GM12891 (cell line): ENCODE measurements at regions not wholly inside any gene's neighbourhood (a gene's known extent, or its start where the extent isn't known, plus 50 kb on each side); places are given as distances from the start of the nearest gene placed in this dataset.
A peak's percentile ranks its signal among the peaks of the same experiment; 100 is the strongest.

Experiments
- DNase-seq: peaks from one replicate; pipeline ENCODE4 v3.0.0; 2011; ENCODE audit warnings: low spot score; ENCODE audit not compliant: insufficient read length
- FAIRE-seq: peaks from 2 replicates; lab custom pipeline; 2011; peaks lifted over from hg19 to GRCh38; lab: Jason Lieb, UNC
- PAX5 ChIP-seq: IDR thresholded peaks from 2 replicates; pipeline ENCODE4 v1.6.1; 2011; ENCODE audit warnings: low read length, moderate library complexity, mild to moderate bottlenecking; ENCODE audit not compliant: insufficient read depth, severe bottlenecking
- POLR2A ChIP-seq: IDR thresholded peaks from 2 replicates; pipeline ENCODE4 v1.6.1; 2011; ENCODE audit warnings: low read depth, low read length, control low read depth
- POLR2AphosphoS5 ChIP-seq: IDR thresholded peaks from 2 replicates; pipeline ENCODE4 v1.6.1; 2011; ENCODE audit warnings: low read depth, low read length, control low read depth
- POU2F2 ChIP-seq: IDR thresholded peaks from 2 replicates; pipeline ENCODE4 v1.6.1; 2011; ENCODE audit warnings: low read depth, mild to moderate bottlenecking, control low read depth, low read length, moderate library complexity
- SPI1 ChIP-seq: IDR thresholded peaks from 2 replicates; pipeline ENCODE4 v1.6.1; 2011; ENCODE audit warnings: low read depth, low read length, control low read depth
- TAF1 ChIP-seq: IDR thresholded peaks from 2 replicates; pipeline ENCODE4 v1.6.1; 2011; ENCODE audit warnings: low read depth, low read length, control low read depth

- no peak for TF ChIP-seq PAX5
- no peak for TF ChIP-seq POLR2A
- no peak for TF ChIP-seq SPI1
- no peak for TF ChIP-seq POU2F2
- TF ChIP-seq POLR2AphosphoS5: no peak
- no peak for DNase-seq
- FAIRE-seq: no peak
Measured at GRCh38 chr15:97717806-97718205, 242.7 kb upstream of the ARRDC4 start.

- no peak for TF ChIP-seq SPI1
- no peak for TF ChIP-seq TAF1
- no peak for TF ChIP-seq POLR2AphosphoS5
- no peak for TF ChIP-seq POLR2A
- no peak for TF ChIP-seq POU2F2
- no peak for TF ChIP-seq PAX5
- FAIRE-seq: no peak
- no peak for DNase-seq
Measured at GRCh38 chr15:97718509-97718908, 242.0 kb upstream of the ARRDC4 start.

DNA sequence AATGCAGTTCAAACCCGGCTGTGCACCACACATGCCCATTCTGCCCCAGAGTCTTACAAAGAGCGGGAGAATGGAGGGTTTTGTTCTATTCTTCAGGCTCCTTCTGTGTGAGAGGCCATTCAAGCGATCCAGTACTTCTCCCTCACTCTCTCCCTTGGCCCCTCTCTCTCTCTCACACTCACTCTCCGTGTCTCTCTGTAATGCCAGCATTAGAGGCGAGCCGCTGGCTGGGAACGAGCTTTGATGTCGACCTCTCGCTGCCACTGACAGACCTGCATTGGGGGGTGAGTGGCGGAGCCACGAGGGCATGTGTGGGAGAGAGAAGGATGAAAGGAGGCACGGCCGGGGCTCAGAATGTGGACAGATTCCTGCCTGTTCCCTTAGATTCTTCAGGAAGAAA, 231.7 kb upstream of the ARRDC4 start:
- FAIRE-seq: no peak
- TF ChIP-seq POLR2A: no peak
- no peak for TF ChIP-seq PAX5
- TF ChIP-seq POU2F2: no peak
- no peak for DNase-seq

- TF ChIP-seq POLR2A (no peak), POU2F2 (no peak), POLR2AphosphoS5 (no peak), TAF1 (no peak), SPI1 (no peak), PAX5 (no peak)
- DNase-seq: no peak
- no peak for FAIRE-seq
Measured at GRCh38 chr15:97729270-97729669, 231.2 kb upstream of the ARRDC4 start.

- DNase-seq: no peak
- no peak for TF ChIP-seq POLR2AphosphoS5
- no peak for FAIRE-seq
Measured at GRCh38 chr15:97730315-97730714, 230.2 kb upstream of the ARRDC4 start.

DNA sequence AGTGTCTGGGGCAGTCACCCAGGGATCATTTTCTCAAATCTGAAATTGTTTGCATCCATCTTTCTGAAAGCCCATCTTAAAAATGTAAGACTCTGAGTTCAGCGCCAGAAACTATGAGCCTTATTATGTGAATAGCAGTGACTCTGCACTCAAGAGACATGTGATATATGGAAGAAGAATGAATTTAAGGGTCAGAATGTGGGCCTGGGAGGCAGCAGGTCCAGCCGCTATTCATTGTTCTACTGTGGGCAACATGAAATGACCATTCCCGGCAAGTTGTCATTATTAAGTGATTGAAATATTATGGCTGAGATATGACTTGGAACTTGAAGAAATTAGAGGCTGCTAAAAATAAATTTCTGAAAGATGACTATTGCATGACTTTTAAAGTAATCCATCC, 228.6 kb upstream of the ARRDC4 start:
- FAIRE-seq: no peak
- TF ChIP-seq TAF1 (no peak), POU2F2 (no peak), POLR2AphosphoS5 (no peak)
- DNase-seq: no peak

DNA sequence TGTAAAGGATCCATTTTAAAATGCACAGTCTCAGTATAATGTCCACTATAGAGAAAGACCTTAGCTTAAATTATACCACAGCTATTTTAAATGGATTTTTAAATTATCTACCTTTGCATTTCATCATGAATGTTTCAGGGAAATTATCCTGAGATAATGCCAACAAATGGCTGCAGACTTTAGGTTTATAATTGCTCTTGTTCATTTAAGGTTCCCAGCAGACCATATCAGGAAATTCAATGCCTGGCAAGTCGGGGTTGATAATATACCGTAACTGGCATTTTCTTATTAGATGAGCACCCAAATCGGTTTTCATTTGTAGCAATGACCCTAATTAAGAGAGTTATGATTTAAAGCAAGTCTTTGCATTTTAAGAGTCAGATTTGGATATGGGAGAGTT, 227.1 kb upstream of the ARRDC4 start:
- FAIRE-seq (no peak), DNase-seq (no peak)
- TF ChIP-seq SPI1 (no peak), POLR2AphosphoS5 (no peak), TAF1 (no peak), POLR2A (no peak), PAX5 (no peak), POU2F2 (no peak)

DNA sequence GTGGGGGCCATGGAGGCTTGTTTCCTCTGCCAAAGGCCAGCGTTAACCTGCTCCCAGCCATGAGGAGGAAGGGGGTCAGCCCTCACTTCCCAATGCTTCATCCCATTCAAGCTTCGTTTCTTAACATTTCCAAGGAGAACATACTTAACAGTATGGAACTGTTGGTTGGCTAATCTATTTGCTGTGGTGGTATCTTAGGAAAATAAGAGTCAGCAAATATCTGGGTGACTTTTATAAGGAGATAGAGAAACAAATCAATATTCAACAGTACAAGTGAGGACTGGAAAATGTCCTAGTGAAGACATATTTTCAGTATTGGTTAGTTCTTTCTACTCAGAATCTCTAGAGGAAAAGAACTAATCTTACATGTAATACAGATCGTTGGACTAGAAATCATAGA, 223.8 kb upstream of the ARRDC4 start:
- DNase-seq (no peak), FAIRE-seq (no peak)
- TF ChIP-seq POLR2AphosphoS5 (no peak), POLR2A (no peak), TAF1 (no peak), POU2F2 (no peak), PAX5 (no peak), SPI1 (no peak)

DNA sequence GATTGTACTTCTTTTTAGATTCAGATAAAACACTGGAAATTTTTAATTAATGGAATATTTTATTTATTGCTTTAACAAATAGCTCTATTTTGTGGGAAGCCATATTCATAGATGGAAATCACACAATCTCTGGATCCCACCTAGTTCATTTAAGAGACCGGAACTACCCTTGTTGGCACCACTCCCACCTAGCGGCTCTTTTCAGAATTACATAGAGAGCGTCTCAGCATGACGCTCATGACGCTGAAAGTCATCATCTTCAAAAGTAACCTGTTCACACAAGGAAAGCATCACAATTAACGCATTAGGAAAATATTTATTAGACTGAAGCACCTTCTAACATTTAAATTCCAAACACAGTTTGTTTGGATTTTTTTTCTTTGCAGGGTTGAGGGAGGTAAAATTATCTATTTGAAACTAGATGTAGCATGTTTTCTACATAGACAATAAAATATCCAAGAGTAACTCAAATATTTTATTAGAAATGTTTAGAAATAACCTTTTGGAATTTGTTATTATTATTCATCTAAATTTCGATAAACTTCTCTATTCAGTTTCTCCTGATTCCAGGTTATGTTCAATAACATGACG, 214.9 kb upstream of the ARRDC4 start:
- DNase-seq (peak; percentile 4), FAIRE-seq (no peak)
- TF ChIP-seq POU2F2: no peak

DNA sequence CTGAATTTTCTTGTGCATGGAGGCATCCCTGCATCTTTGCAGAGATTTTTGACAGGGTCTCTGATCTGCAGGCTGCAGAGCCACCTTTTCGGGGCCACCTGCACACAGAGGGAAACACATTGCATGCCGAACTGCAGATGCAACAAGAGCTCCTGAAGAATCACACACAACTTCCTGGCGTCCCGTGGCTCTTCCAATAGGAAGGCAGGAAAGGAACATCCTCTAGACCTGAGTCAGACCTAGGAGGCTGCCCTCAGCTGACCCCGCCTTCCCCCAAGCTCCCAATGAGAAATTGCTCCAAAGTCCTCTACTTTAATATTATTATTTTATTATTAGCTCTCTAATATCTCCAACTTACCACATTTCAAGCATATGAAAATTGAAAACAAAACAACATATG, 213.2 kb upstream of the ARRDC4 start:
- no peak for DNase-seq
- FAIRE-seq: no peak
- TF ChIP-seq PAX5: no peak
- TF ChIP-seq POLR2AphosphoS5: no peak
- no peak for TF ChIP-seq POU2F2
- TF ChIP-seq TAF1: no peak
- no peak for TF ChIP-seq POLR2A
- TF ChIP-seq SPI1: no peak

- TF ChIP-seq PAX5 (no peak), POLR2AphosphoS5 (no peak), SPI1 (no peak), POU2F2 (no peak), TAF1 (no peak), POLR2A (no peak)
- FAIRE-seq: no peak
Measured at GRCh38 chr15:97748576-97748975, 211.9 kb upstream of the ARRDC4 start.

DNA sequence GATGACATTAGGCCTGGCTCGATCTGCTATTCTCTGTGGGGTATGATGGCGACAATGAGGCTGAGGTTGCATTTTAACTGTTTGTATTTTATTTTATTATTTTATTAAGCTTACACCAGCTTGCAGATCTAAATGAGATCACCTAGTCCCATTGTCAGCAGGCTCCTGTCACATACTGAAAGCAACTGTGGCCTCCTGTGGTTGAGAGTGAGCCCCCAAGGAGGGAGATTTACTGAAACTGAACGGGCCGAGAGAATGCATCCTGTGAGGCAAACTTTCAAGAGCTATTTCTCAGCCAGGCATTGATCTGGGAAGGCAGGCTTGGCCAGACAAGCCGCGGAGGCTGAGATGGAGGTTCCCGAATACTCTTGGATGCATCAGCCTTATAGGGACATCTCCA, 210.4 kb upstream of the ARRDC4 start:
- DNase-seq (no peak), FAIRE-seq (no peak)
- TF ChIP-seq POU2F2 (no peak), POLR2AphosphoS5 (no peak)

More at GRCh38 chr15:97748576-97748975, 211.9 kb upstream of the ARRDC4 start:
- DNase-seq: no peak
